ENCODE measurements at regions not wholly inside any gene's neighbourhood (a gene's known extent, or its start where the extent isn't known, plus 50 kb on each side); places are given as distances from the start of the nearest gene placed in this dataset.

DNA sequence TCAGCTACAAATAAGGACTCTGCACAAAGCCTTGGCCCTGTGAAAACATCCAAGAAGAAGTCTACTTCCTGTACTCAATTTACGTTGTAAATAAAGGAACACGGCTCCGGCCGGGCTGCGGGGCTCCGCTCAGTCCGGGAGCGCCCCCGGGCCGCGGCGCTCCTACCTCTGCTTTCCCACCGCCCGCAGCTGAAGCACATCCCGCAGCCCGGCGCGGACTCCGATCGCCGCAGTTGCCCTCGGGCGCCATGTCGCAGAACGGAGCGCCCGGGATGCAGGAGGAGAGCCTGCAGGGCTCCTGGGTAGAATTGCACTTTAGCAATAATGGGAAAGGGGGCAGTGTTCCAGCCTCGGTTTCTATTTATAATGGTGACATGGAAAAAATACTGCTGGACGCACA, 502.3 kb upstream of the FOXG1 start:
- Histone ChIP-seq H3K4me1 (no peaks in the 10 kb centered on the region), H3K36me3 (no peaks in the 10 kb centered on the region), H3K27me3 (peaks cover 0 to 3% (median 0%) of the 10 kb centered on the region in 7 donors), H3K9me3 (peaks cover 0 to 36% (median 4%) of the 10 kb centered on the region in 11 donors), H3K27ac (no peak overlapping the region), H3K4me3 (no peak overlapping the region)
- DNase-seq = no peak
- no peak for ATAC-seq
- 27 to 52% methylated on average over 29 of the region's 29 CpGs for WGBS, 2 donors
- intact Hi-C loops (cut with DNase I) = no loop called here
- TF ChIP-seq, protein P1, sequence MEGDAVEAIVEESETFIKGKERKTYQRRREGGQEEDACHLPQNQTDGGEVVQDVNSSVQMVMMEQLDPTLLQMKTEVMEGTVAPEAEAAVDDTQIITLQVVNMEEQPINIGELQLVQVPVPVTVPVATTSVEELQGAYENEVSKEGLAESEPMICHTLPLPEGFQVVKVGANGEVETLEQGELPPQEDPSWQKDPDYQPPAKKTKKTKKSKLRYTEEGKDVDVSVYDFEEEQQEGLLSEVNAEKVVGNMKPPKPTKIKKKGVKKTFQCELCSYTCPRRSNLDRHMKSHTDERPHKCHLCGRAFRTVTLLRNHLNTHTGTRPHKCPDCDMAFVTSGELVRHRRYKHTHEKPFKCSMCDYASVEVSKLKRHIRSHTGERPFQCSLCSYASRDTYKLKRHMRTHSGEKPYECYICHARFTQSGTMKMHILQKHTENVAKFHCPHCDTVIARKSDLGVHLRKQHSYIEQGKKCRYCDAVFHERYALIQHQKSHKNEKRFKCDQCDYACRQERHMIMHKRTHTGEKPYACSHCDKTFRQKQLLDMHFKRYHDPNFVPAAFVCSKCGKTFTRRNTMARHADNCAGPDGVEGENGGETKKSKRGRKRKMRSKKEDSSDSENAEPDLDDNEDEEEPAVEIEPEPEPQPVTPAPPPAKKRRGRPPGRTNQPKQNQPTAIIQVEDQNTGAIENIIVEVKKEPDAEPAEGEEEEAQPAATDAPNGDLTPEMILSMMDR (IDR thresholded peaks at IDR 0.05) = no peak

DNA sequence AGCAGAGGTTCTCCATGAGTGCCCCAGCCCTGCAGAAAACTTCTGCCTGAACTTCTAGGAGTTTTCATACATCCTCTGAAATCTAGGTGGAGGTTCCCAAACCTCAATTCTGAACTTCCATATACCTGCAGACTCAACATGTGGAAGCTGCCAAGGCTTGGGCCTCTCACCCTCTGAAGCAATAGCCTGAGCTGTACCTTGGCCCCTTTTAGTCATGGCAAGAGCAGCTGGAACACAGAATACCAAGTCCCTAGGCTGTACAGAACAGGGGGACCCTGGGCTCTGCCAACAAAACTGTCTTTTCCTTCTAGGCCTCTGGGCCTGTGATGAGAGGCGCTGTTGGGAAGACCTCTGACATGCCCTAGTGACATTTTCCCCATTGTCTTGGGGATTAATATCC, 494.3 kb upstream of the FOXG1 start:
- DNase-seq (no peak), ATAC-seq (no peak)
- H3K9me3 ChIP-seq = peaks cover 0 to 37% (median 0%) of the 10 kb centered on the region in 11 donors
- no peak overlapping the region for H3K27ac ChIP-seq
- H3K4me1 ChIP-seq = no peaks in the 10 kb centered on the region
- no peaks in the 10 kb centered on the region for H3K27me3 ChIP-seq
- H3K36me3 ChIP-seq = no peaks in the 10 kb centered on the region
- TF ChIP-seq, protein P1 (IDR thresholded peaks at IDR 0.05) = no peak
- 79 to 82% methylated on average over 1 of the region's 1 CpG for WGBS, 2 donors
- intact Hi-C loops (cut with DNase I) = no loop called here
- H3K4me3 ChIP-seq = no peak overlapping the region

DNA sequence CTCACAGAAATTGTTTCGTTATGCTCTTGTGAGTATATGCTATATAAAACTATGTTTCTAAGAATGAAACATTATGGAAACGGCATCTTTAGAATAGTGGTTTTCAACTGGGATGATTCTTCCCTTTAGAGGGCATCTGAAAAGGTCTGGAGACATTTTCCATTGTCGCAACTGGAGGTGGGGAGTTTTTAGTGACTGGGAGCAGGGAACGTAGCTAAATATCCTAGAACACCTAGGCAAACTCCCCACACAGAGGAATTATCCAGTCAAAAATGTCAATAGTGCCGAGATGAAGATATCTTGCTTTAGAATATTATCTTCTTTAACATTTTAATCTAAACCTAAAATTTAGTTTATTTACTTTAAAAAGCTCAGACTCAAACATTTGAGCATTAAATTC, 486.1 kb upstream of the FOXG1 start:
- TF ChIP-seq, protein P1 (IDR thresholded peaks at IDR 0.05) = no peak
- 69 to 70% methylated on average over 5 of the region's 5 CpGs for WGBS, 2 donors
- Histone ChIP-seq H3K27me3 (no peaks in the 10 kb centered on the region), H3K4me3 (no peak overlapping the region), H3K9me3 (peaks cover 0 to under 1% (median 0%) of the 10 kb centered on the region in 11 donors), H3K27ac (no peak overlapping the region), H3K4me1 (no peaks in the 10 kb centered on the region), H3K36me3 (no peaks in the 10 kb centered on the region)
- ATAC-seq (no peak), DNase-seq (no peak)
- intact Hi-C loops (cut with DNase I) = no loop called here

- no peak for DNase-seq
- intact Hi-C loops (cut with DNase I) = no loop called here
- TF ChIP-seq, protein P1 (IDR thresholded peaks at IDR 0.05) = no peak
- H3K27ac ChIP-seq = no peak overlapping the region
- H3K9me3 ChIP-seq = peaks cover 0 to 5% (median 0%) of the 10 kb centered on the region in 11 donors
- ATAC-seq = no peak
- 89 to 90% methylated on average over 2 of the region's 2 CpGs for WGBS, 2 donors
- no peaks in the 10 kb centered on the region for H3K27me3 ChIP-seq
- H3K36me3 ChIP-seq = no peaks in the 10 kb centered on the region
- no peaks in the 10 kb centered on the region for H3K4me1 ChIP-seq
- no peak overlapping the region for H3K4me3 ChIP-seq
Measured at GRCh38 chr14:28280997-28281598, 485.5 kb upstream of the FOXG1 start.

Measured in heart right ventricle (tissue), 16 donors.